Activated T-cell treated with anti-CD3 and anti-CD28 coated beads, Interleukin-2, amount 50 U/mL, for 24 hours (primary cell): ENCODE measurements at regions not wholly inside any gene's neighbourhood (a gene's known extent, or its start where the extent isn't known, plus 50 kb on each side); places are given as distances from the start of the nearest gene placed in this dataset.

Experiments
- DNase-seq: peaks from one replicate; pipeline ENCODE4 v3.0.0-alpha.2; 2020
- H3K27ac Mint-ChIP-seq: 2 replicates; pipeline ENCODE4 v1.8.0; 2020; ENCODE audit warnings: mild to moderate bottlenecking, mixed read lengths
- H3K27me3 Mint-ChIP-seq: 2 replicates; pipeline ENCODE4 v1.8.0; 2020; ENCODE audit warnings: mixed read lengths
- H3K36me3 Mint-ChIP-seq: 2 replicates; pipeline ENCODE4 v1.8.0; 2020; ENCODE audit warnings: low read depth, mixed read lengths
- H3K4me1 Mint-ChIP-seq: 2 replicates; pipeline ENCODE4 v1.8.0; 2020; ENCODE audit warnings: low read depth, mixed read lengths
- H3K4me3 Mint-ChIP-seq: 2 replicates; pipeline ENCODE4 v1.8.0; 2020; ENCODE audit warnings: mild to moderate bottlenecking, moderate library complexity, mixed read lengths
- H3K9me3 Mint-ChIP-seq: 2 replicates; pipeline ENCODE4 v1.8.0; 2020; ENCODE audit warnings: mixed read lengths

GRCh38 chr1:195394567-195394966 is 1213.7 kb downstream of the KCNT2 start:
- H3K9me3 Mint-ChIP-seq: peaks cover 3% of the 10 kb centered on the region

GRCh38 chr1:195376190-195376589 is 1232.0 kb downstream of the KCNT2 start:
- Mint-ChIP-seq H3K36me3 (no peaks in the 10 kb centered on the region), H3K27me3 (no peaks in the 10 kb centered on the region), H3K27ac (no peak overlapping the region), H3K4me3 (no peak overlapping the region), H3K9me3 (no peaks in the 10 kb centered on the region), H3K4me1 (no peaks in the 10 kb centered on the region)
- DNase-seq: no peak

More at GRCh38 chr1:195394567-195394966, 1213.7 kb downstream of the KCNT2 start:
- H3K27ac Mint-ChIP-seq: no peak overlapping the region
- H3K4me3 Mint-ChIP-seq: no peak overlapping the region
- no peak for DNase-seq
- no peaks in the 10 kb centered on the region for H3K27me3 Mint-ChIP-seq
- H3K36me3 Mint-ChIP-seq: no peaks in the 10 kb centered on the region
- H3K4me1 Mint-ChIP-seq: no peaks in the 10 kb centered on the region

- Mint-ChIP-seq H3K27me3 (no peaks in the 10 kb centered on the region), H3K4me3 (no peak overlapping the region), H3K27ac (no peak overlapping the region), H3K9me3 (no peaks in the 10 kb centered on the region), H3K36me3 (no peaks in the 10 kb centered on the region), H3K4me1 (no peaks in the 10 kb centered on the region)
- DNase-seq: no peak
Observed at GRCh38 chr1:195373856-195374255, 1234.4 kb downstream of the KCNT2 start.

- no peaks in the 10 kb centered on the region for H3K36me3 Mint-ChIP-seq
- H3K27ac Mint-ChIP-seq: no peak overlapping the region
- no peaks in the 10 kb centered on the region for H3K4me1 Mint-ChIP-seq
- H3K27me3 Mint-ChIP-seq: no peaks in the 10 kb centered on the region
- DNase-seq: no peak
- no peaks in the 10 kb centered on the region for H3K9me3 Mint-ChIP-seq
- H3K4me3 Mint-ChIP-seq: no peak overlapping the region
Observed at GRCh38 chr1:195345149-195345548, 1263.1 kb downstream of the KCNT2 start.

DNA sequence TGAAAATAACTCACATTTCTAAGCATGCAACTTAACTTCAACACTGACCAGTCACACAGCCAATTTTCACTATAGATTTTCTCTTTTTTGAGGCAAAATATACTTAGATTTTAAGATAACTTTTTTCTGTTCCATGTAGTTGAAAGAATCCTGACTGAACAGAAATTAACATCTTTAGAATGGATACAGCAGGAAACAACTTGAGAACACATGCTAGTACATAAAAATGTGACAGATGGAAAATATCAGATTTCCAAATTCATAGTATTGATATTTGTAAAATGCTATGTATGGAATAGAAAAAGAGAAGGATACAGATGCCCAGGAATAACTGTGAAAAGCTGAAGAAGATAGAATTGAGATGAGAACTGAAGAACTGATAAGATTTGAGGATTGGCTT is 1270.6 kb downstream of the KCNT2 start:
- peaks cover 2% of the 10 kb centered on the region for H3K9me3 Mint-ChIP-seq
- no peak overlapping the region for H3K4me3 Mint-ChIP-seq
- no peak overlapping the region for H3K27ac Mint-ChIP-seq
- DNase-seq: no peak
- no peaks in the 10 kb centered on the region for H3K4me1 Mint-ChIP-seq
- H3K36me3 Mint-ChIP-seq: no peaks in the 10 kb centered on the region
- H3K27me3 Mint-ChIP-seq: no peaks in the 10 kb centered on the region

DNA sequence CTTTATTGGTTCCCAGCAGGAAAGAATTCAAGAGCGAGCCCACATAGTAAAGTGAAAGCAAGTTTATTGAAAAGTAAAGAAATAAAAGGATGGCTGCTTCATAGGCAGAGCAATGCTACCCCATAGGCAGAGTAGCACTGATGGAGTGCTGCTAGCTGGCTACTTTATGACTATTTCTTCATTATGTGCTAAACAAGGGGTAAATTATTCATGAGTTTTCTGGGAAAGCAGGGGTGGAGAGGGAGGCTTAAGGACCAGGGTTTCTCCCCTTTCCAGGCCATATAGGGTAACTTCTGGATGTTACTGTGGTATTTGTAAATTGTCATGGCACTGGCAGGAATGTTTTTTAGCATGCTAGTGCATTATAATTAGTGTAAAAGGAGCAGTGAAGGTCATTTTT is 1271.4 kb downstream of the KCNT2 start:
- Mint-ChIP-seq H3K27ac (no peak overlapping the region), H3K4me1 (no peaks in the 10 kb centered on the region), H3K4me3 (no peak overlapping the region), H3K36me3 (no peaks in the 10 kb centered on the region), H3K9me3 (peaks cover 2% of the 10 kb centered on the region), H3K27me3 (no peaks in the 10 kb centered on the region)
- no peak for DNase-seq

DNA sequence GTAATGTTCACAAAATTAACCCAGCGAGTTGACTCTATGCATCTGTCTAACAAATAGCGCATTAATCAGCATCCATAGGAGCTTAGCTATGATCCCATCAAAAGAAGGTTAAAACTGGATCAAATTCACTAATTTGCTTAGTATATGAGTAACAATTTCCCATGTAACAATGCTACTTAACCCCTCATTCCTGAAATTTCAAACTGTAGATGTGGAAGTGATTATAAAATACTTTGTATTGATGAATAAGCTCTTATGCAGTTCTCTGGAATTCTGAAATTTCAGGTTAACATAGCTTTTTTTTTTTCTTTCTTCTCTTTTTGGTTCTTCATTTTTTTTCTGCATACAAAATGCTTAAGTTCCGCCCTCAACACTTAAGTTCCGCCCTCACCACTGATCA is 1272.7 kb downstream of the KCNT2 start:
- no peaks in the 10 kb centered on the region for H3K36me3 Mint-ChIP-seq
- peaks cover 2% of the 10 kb centered on the region for H3K9me3 Mint-ChIP-seq
- no peak overlapping the region for H3K27ac Mint-ChIP-seq
- no peaks in the 10 kb centered on the region for H3K4me1 Mint-ChIP-seq
- H3K4me3 Mint-ChIP-seq: no peak overlapping the region
- DNase-seq: no peak
- no peaks in the 10 kb centered on the region for H3K27me3 Mint-ChIP-seq

GRCh38 chr1:195332102-195332501 is 1276.1 kb downstream of the KCNT2 start:
- no peak overlapping the region for H3K4me3 Mint-ChIP-seq
- H3K4me1 Mint-ChIP-seq: no peaks in the 10 kb centered on the region
- H3K27ac Mint-ChIP-seq: no peak overlapping the region
- H3K9me3 Mint-ChIP-seq: peaks cover 2% of the 10 kb centered on the region
- no peaks in the 10 kb centered on the region for H3K27me3 Mint-ChIP-seq
- DNase-seq: no peak
- no peaks in the 10 kb centered on the region for H3K36me3 Mint-ChIP-seq

GRCh38 chr1:195328681-195329080 is 1279.6 kb downstream of the KCNT2 start:
- Mint-ChIP-seq H3K27me3 (no peaks in the 10 kb centered on the region), H3K4me1 (no peaks in the 10 kb centered on the region), H3K4me3 (no peak overlapping the region), H3K36me3 (no peaks in the 10 kb centered on the region), H3K27ac (no peak overlapping the region), H3K9me3 (peaks cover 5% of the 10 kb centered on the region)
- no peak for DNase-seq

DNA sequence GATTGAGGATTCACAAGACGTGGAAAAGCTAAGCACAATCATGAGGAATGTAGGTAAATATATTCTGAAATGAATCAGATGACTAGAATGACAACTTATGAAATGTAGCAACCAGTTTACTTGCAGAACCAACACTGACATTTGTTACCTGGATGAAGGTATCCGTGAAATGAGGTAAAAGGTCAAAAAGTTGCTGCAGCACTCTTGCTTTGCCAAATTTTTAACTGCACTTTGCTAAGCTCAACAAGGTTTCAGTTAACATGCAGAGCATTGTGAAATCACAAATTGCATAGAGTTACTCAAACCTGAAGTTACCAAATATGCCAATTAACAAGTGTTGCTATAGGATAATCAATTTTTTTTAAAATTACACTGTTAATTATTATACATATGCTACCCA is 1280.1 kb downstream of the KCNT2 start:
- Mint-ChIP-seq H3K27me3 (no peaks in the 10 kb centered on the region), H3K4me3 (no peak overlapping the region), H3K4me1 (no peaks in the 10 kb centered on the region), H3K36me3 (no peaks in the 10 kb centered on the region), H3K9me3 (peaks cover 5% of the 10 kb centered on the region), H3K27ac (no peak overlapping the region)
- no peak for DNase-seq

GRCh38 chr1:195327361-195327760 is 1280.9 kb downstream of the KCNT2 start:
- Mint-ChIP-seq H3K27ac (no peak overlapping the region), H3K27me3 (no peaks in the 10 kb centered on the region), H3K9me3 (peaks cover 3% of the 10 kb centered on the region), H3K36me3 (no peaks in the 10 kb centered on the region), H3K4me1 (no peaks in the 10 kb centered on the region), H3K4me3 (no peak overlapping the region)
- no peak for DNase-seq

- Mint-ChIP-seq H3K36me3 (no peaks in the 10 kb centered on the region), H3K4me3 (no peak overlapping the region), H3K9me3 (peaks cover 3% of the 10 kb centered on the region), H3K27ac (no peak overlapping the region), H3K4me1 (no peaks in the 10 kb centered on the region), H3K27me3 (no peaks in the 10 kb centered on the region)
- no peak for DNase-seq
Observed at GRCh38 chr1:195326325-195326724, 1281.9 kb downstream of the KCNT2 start.

DNA sequence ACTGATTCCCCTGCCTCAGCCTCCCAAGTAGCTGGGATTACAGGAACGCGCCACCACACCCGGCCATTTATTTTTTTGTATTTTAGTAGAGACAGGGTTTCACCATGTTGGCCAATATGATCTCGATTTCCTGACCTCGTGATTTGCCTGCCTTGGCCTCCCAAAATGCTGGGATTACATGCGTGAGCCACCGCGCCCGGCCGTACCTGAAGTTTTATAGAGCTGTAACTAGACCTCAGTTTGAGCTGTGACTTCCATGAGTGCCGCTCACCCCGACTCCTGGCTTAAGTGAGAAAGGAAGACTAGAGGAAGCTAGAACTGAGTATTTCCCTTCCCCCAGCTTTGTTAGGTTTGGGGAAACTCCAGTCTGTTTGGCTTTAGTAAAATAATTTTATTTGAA is 1283.1 kb downstream of the KCNT2 start:
- H3K27me3 Mint-ChIP-seq: no peaks in the 10 kb centered on the region
- H3K36me3 Mint-ChIP-seq: no peaks in the 10 kb centered on the region
- H3K4me1 Mint-ChIP-seq: no peaks in the 10 kb centered on the region
- H3K27ac Mint-ChIP-seq: no peak overlapping the region
- H3K4me3 Mint-ChIP-seq: no peak overlapping the region
- H3K9me3 Mint-ChIP-seq: peaks cover 3% of the 10 kb centered on the region
- no peak for DNase-seq

DNA sequence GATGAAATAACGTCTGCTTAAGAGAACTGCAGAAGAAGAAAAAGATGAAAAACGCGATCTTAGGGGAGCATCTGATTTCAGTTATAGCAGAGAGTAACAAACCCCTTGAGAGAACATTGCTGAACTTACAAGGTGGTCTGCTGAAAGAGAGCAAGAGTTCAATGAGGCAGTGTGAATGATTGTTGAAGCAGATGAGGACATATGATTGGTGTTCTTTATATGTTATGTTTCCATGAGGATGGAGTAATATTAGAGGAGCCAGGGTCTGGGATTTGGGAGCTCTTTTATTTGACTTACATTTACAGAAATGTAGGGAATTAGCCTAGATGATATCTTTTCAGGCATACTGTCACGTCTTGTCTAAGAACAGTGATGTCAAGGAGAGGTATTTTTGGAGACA is 1302.0 kb downstream of the KCNT2 start:
- Mint-ChIP-seq H3K36me3 (no peaks in the 10 kb centered on the region), H3K4me1 (no peaks in the 10 kb centered on the region)

DNA sequence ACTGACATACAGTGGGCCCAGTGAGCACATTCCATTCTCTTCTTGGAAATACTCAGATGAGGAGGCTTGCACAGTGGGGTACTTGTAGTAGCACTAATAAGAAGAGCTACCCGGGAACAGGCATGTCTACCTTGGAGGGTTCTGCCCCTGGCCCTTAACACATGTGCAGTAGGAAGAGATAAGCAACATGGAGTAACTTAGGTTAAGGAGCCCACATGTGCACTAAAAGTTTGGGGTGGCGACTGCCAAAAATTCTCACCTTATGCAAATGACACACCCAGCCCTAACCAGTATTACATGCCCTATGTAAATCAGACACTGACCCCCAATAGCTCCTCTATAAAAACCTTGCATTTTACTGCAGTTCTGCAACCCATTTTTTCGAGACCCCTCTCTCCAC is 1313.3 kb downstream of the KCNT2 start:
- Mint-ChIP-seq H3K4me3 (no peak overlapping the region), H3K27me3 (no peaks in the 10 kb centered on the region), H3K36me3 (no peaks in the 10 kb centered on the region)

More for the DNA sequence above, 1302.0 kb downstream of the KCNT2 start:
- Mint-ChIP-seq H3K4me3 (no peak overlapping the region), H3K9me3 (no peaks in the 10 kb centered on the region), H3K27me3 (no peaks in the 10 kb centered on the region), H3K27ac (no peak overlapping the region)
- DNase-seq: no peak

DNA sequence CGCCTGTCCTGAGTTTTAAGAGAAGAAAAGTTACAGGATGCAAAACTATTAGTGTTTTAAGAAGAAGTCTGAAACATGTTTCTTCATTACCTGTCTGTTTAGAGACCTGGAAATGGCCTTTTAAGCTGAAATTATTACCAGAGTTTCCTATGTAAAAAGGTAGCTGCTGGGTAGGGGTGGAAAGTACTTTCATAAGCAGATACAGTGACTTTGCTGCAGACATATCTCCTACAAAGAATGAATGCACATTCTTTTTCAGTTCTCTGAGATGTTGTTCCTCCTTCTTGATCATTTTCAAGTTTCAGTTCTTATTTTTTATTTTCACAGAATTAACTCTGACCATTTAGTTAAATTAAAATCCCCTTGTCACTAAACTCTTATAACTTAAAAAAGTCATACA is 1329.6 kb downstream of the KCNT2 start:
- no peaks in the 10 kb centered on the region for H3K36me3 Mint-ChIP-seq
- no peaks in the 10 kb centered on the region for H3K27me3 Mint-ChIP-seq

More for the DNA sequence above, 1313.3 kb downstream of the KCNT2 start:
- H3K27ac Mint-ChIP-seq: no peak overlapping the region
- no peaks in the 10 kb centered on the region for H3K4me1 Mint-ChIP-seq
- no peak for DNase-seq
- H3K9me3 Mint-ChIP-seq: no peaks in the 10 kb centered on the region

More for the DNA sequence above, 1329.6 kb downstream of the KCNT2 start:
- no peaks in the 10 kb centered on the region for H3K4me1 Mint-ChIP-seq
- DNase-seq: no peak
- H3K9me3 Mint-ChIP-seq: no peaks in the 10 kb centered on the region
- H3K27ac Mint-ChIP-seq: no peak overlapping the region
- H3K4me3 Mint-ChIP-seq: no peak overlapping the region
